ENCODE measurements at regions not wholly inside any gene's neighbourhood (a gene's known extent, or its start where the extent isn't known, plus 50 kb on each side); places are given as distances from the start of the nearest gene placed in this dataset.

GRCh38 chr12:125381373-125381772, 316.1 kb downstream of the AACS start:
- TF ChIP-seq EZH2 (IDR thresholded peaks at IDR 0.05; ENCODE audit: insufficient read depth, poor library complexity, severe bottlenecking) (no peak), EZH2phosphoT487 (IDR thresholded peaks at IDR 0.05; ENCODE audit: insufficient read depth, low read depth) (no peak)

All from GM23248 (cell line).